ENCODE measurements at regions not wholly inside any gene's neighbourhood (a gene's known extent, or its start where the extent isn't known, plus 50 kb on each side); places are given as distances from the start of the nearest gene placed in this dataset.

- TF ChIP-seq ZNF239 (CRISPR knock-in tag; IDR thresholded peaks at IDR 0.05) (no peak), TAF7 (tag; IDR thresholded peaks at IDR 0.05) (no peak), SNAPC5 (CRISPR knock-in tag; IDR thresholded peaks at IDR 0.05) (no peak), SIN3A (IDR thresholded peaks at IDR 0.05; ENCODE audit: borderline replicate concordance in 2 of 2, control insufficient read depth in 1 of 2, low read depth in 2 of 2, low read length in 2 of 2) (no peak), THRA (IDR thresholded peaks at IDR 0.05) (no peak)
- TF ChIP-seq, protein P1, sequence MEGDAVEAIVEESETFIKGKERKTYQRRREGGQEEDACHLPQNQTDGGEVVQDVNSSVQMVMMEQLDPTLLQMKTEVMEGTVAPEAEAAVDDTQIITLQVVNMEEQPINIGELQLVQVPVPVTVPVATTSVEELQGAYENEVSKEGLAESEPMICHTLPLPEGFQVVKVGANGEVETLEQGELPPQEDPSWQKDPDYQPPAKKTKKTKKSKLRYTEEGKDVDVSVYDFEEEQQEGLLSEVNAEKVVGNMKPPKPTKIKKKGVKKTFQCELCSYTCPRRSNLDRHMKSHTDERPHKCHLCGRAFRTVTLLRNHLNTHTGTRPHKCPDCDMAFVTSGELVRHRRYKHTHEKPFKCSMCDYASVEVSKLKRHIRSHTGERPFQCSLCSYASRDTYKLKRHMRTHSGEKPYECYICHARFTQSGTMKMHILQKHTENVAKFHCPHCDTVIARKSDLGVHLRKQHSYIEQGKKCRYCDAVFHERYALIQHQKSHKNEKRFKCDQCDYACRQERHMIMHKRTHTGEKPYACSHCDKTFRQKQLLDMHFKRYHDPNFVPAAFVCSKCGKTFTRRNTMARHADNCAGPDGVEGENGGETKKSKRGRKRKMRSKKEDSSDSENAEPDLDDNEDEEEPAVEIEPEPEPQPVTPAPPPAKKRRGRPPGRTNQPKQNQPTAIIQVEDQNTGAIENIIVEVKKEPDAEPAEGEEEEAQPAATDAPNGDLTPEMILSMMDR (IDR thresholded peaks at IDR 0.05 in 2 of 3, conservative IDR thresholded peaks at IDR 0.05 in 1 of 3; ENCODE audit: insufficient read depth in 2 of 3, low read depth in 1 of 3, low read length in 3 of 3): 0 out of 6 replicates have a peak, but pooled peaks of 1 of the 3 experiments have one; percentile 15
- DNase-seq (ENCODE audit: extremely low read depth in 1 of 4, low spot score in 3 of 4) (no peak), FAIRE-seq (no peak), ATAC-seq (0 out of 3 replicates have a peak, but pooled peaks have one; percentile 40)
- H3K9me1 ChIP-seq (ENCODE audit: control insufficient read depth, insufficient read depth, low read length): no peaks in the 10 kb centered on the region
- no TSS peak for BruUV-seq (replicated peaks)
- in situ Hi-C loops (cut with MboI) (no loop called here), intact Hi-C loops (cut with micrococcal nuclease) (no loop called here)
- CTCF ChIA-PET (ENCODE audit: low intra/inter-chr PET ratio): no interaction called here
- H3K4me2 ChIP-seq (ENCODE audit: insufficient read depth, low read length): no peak overlapping the region
- H3K36me3 ChIP-seq (ENCODE audit: control insufficient read depth, insufficient read depth, low read length): no peaks in the 10 kb centered on the region
- no peaks in the 10 kb centered on the region for H3K27me3 ChIP-seq (ENCODE audit: control insufficient read depth in 2 of 2, insufficient read depth in 2 of 2, low read length in 2 of 2)
- H3K4me1 ChIP-seq (replicated peaks in 1 of 2; ENCODE audit: control insufficient read depth in 2 of 2, insufficient read depth in 2 of 2, low read length in 2 of 2): no peaks in the 10 kb centered on the region; a peak in 1 of 5 replicates
- no peak overlapping the region for H3K9ac ChIP-seq (ENCODE audit: insufficient read depth in 1 of 2, low read depth in 2 of 2, low read length in 2 of 2)
- no peak overlapping the region for H3K4me3 ChIP-seq
- POLR2A ChIA-PET: no interaction called here
- H3K79me2 ChIP-seq (ENCODE audit: control insufficient read depth, insufficient read depth, low read length): no peaks in the 10 kb centered on the region
- no peak overlapping the region for H3K27ac ChIP-seq (ENCODE audit: extremely low read depth, low read depth, low read length)
- H3K9me3 ChIP-seq (replicated peaks; ENCODE audit: control insufficient read depth, insufficient read depth, low read depth, low read length): peaks cover 2% of the 10 kb centered on the region; the same call in 1 of the 2 replicates
- 10% methylated on average over 1 of the region's 2 CpGs for WGBS (ENCODE audit: insufficient coverage, low coverage, missing lambda C conversion rate)
- H4K20me1 ChIP-seq (replicated peaks; ENCODE audit: control insufficient read depth, insufficient read depth, low read length): no peaks in the 10 kb centered on the region
- H2AFZ ChIP-seq (ENCODE audit: low read depth, low read length): no peak overlapping the region
Measured at GRCh38 chr2:215635788-215636139, 199.9 kb upstream of the FN1 start.
